ENCODE measurements at regions not wholly inside any gene's neighbourhood (a gene's known extent, or its start where the extent isn't known, plus 50 kb on each side); places are given as distances from the start of the nearest gene placed in this dataset.
"Not testable (repeated sequence)": the region's sequence is repeated elsewhere in the genome, so short reads cannot be mapped to it uniquely, and the experiment has no call there.

DNA sequence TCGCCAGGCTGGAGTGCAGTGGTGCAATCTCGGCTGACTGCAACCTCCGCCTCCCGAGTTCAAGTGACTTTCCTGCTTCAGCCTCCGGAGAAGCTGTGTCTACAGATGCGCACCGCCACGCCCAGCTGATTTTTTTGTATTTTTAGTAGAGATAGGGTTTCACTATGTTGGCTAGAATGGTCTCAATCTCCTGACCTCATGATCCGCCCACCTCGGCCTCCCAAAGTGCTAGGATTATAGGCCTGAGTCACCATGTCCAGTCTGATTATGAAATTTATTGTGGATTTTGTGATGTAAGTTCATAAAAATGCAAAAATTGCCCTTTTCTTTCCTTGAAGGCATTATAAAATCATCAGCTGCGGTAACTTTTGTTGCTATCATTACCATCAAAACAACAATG, 1688.3 kb upstream of the ADGRL3 start:
- H3K27me3 ChIP-seq (replicated peaks in 1 of 4; ENCODE audit: control insufficient read depth in 3 of 4, extremely low read depth in 1 of 4, insufficient read depth in 3 of 4, low read length in 3 of 4); H2BK15ac ChIP-seq (ENCODE audit: low read length); H2AK5ac ChIP-seq (ENCODE audit: low read depth, low read length); H3K9ac ChIP-seq (replicated peaks in 1 of 4; ENCODE audit: extremely low read depth in 1 of 4, low read depth in 3 of 4, low read length in 3 of 4); POLR2A ChIA-PET (ENCODE audit: partially characterized antibody); H3K4me3 ChIP-seq (ENCODE audit: extremely low read depth in 1 of 4, insufficient read depth in 2 of 4, low read depth in 3 of 4, low read length in 4 of 4); H4K20me1 ChIP-seq (replicated peaks in 1 of 2; ENCODE audit: control insufficient read depth in 1 of 2, insufficient read depth in 2 of 2, low read length in 2 of 2); H4K8ac ChIP-seq (ENCODE audit: extremely low read depth, insufficient read depth, low read length); H2BK12ac ChIP-seq (ENCODE audit: low read depth, low read length); H3K18ac ChIP-seq (ENCODE audit: extremely low read depth, low read length); H3K23ac ChIP-seq (ENCODE audit: insufficient read length); FAIRE-seq; CTCF ChIA-PET (ENCODE audit: partially characterized antibody); H3K4ac ChIP-seq (replicated peaks; ENCODE audit: insufficient read length, low read depth, low read length); H4K5ac ChIP-seq (ENCODE audit: insufficient read length, low read depth, low read length); DNase-seq (ENCODE audit: low read depth in 1 of 2, low spot score in 2 of 2); H3K9me3 ChIP-seq (ENCODE audit: insufficient read depth in 2 of 2, low read depth in 1 of 2, low read length in 1 of 2); H3K56ac ChIP-seq (replicated peaks; ENCODE audit: insufficient read length, low read depth, low read length); H3K4me1 ChIP-seq (replicated peaks in 1 of 4; ENCODE audit: control insufficient read depth in 3 of 4, insufficient read depth in 4 of 4, low read length in 3 of 4); H4K91ac ChIP-seq (replicated peaks; ENCODE audit: insufficient read length, low read length); H2BK5ac ChIP-seq (ENCODE audit: low read depth, low read length); H3K14ac ChIP-seq (ENCODE audit: insufficient read length); H3K23me2 ChIP-seq (ENCODE audit: low read depth, low read length); H3K27ac ChIP-seq (ENCODE audit: low read depth, low read length); H3K36me3 ChIP-seq (ENCODE audit: control insufficient read depth in 2 of 4, insufficient read depth in 4 of 4, low read length in 3 of 4); H3K4me2 ChIP-seq (ENCODE audit: insufficient read depth in 1 of 2, low read depth in 2 of 2, low read length in 2 of 2); H2BK120ac ChIP-seq (replicated peaks; ENCODE audit: low read depth, low read length); H3K79me2 ChIP-seq (ENCODE audit: control insufficient read depth in 1 of 2, insufficient read depth in 2 of 2, low read length in 2 of 2); H3K79me1 ChIP-seq (ENCODE audit: low read depth, low read length); H2AFZ ChIP-seq (ENCODE audit: low read length); H2BK20ac ChIP-seq (ENCODE audit: low read length): not testable (repeated sequence)
- 98% methylated on average over 11 of the region's 11 CpGs; no CpG with 5 or more reads in 1 of the 2 experiments for WGBS, 2 experiments (ENCODE audit: extremely low coverage in 1 of 2, insufficient coverage in 1 of 2, insufficient read length in 1 of 2, insufficient replicate concordance in 2 of 2, low coverage in 1 of 2, low lambda C conversion rate in 2 of 2, missing lambda C conversion rate in 1 of 2)
